Lung microvascular endothelial cell (primary cell): ENCODE measurements at regions not wholly inside any gene's neighbourhood (a gene's known extent, or its start where the extent isn't known, plus 50 kb on each side); places are given as distances from the start of the nearest gene placed in this dataset.

ENCODE experiments used
- DNase-seq, 2 donors: peaks; one replicate each; pipeline versions ENCODE4 v3.0.0 to v3.0.0-alpha.2; 2010; ENCODE audit warnings: low read depth in 2 of 2

GRCh38 chr14:62143245-62143644 lies 381.0 kb downstream of the SNAPC1 start:
- no peak for DNase-seq

GRCh38 chr14:62144863-62145262 lies 382.6 kb downstream of the SNAPC1 start:
- DNase-seq = no peak

GRCh38 chr14:62146030-62146429 lies 383.8 kb downstream of the SNAPC1 start:
- no peak for DNase-seq

DNA sequence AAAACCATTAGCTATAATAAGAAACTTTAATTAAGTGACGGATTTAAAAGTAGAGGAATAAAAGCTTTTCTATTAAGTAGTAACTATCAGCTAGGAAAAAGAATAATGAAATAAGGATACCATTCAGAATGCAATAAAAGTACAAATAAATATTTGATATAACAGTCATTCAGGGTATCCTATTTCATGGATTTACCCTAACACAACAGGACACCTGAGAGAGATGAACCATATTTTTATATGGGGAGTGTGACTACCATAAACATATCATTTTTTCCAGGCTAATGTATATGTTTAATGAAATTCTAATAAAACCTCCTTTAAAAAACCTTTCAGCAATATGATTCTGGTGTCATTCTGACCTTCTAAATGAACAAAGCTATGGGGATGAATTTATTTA lies 393.8 kb downstream of the SNAPC1 start:
- no peak for DNase-seq

DNA sequence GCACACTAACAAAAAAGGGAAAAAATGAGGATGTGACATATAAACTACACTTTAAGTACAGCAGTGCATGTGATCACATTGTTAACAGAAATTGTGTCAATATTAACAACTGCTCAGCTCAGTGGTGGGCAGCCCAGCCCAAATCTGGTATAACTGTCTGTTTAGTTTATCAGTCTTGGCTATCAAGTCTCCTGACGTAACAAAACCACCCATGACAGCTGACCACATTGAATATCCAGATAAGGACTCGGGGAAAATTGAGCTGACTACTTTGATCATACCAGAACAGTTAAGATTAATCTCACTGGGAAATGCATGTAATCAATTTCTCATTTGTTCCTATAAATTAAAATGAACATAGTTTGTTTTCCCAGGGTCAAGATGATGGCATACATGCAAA lies 396.6 kb downstream of the SNAPC1 start:
- DNase-seq = no peak

DNA sequence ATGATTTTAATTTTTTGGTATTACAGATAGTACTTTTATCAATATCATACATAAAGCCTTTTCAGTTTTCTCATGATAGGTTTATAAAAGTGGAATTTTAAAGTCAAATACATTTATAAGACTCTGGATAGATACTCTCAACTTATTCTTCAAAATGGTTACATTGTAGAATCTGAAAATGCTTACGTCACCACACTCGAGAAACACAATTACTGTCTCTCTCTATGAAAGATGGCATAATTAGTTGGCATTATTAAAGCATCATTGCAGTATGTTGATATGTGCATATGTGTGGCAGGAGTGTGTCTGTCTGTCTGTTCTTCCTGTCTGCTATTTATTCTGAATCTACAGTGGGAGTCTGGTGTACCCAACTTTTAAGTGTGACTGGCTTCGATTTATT lies 397.1 kb downstream of the SNAPC1 start:
- DNase-seq = no peak

- peak; percentile 59 to 63 for DNase-seq
Observed at GRCh38 chr14:62162998-62163589, 400.9 kb downstream of the SNAPC1 start.

GRCh38 chr14:62168564-62169155 lies 406.4 kb downstream of the SNAPC1 start:
- DNase-seq = no peak

DNA sequence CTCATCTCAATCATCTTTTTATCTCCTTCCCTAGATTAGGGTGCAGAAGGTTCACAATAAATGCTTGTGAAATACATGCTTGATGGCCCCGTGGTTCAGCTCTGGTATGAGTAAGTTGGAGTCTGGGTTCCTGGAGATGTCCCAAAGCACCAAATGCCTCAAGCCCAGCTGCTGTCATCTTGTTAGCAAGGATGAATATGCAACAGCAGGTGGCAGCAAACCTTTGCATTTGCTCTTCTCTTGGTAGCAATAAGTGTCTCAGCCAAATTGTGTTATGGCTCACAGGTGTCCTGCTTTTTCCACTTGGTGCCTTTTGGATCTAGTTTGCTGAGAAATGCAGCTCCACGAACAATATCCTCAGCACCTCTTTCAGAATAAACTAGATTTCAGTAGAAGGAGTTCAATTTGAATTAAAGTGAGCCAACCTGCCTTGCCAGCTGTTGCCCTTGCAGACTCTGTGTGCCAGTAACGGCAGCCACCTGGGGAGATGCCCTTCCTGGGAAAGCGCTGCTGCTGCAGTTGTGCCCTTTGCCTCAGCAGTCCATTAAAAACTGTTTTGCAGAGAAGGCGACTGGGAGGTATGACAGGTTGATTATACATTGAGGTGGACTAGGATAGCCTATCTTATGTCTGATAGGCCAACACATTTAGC lies 417.3 kb downstream of the SNAPC1 start:
- peak; percentile 73 to 79 for DNase-seq

GRCh38 chr14:62181591-62181990 lies 419.4 kb downstream of the SNAPC1 start:
- DNase-seq = no peak

DNA sequence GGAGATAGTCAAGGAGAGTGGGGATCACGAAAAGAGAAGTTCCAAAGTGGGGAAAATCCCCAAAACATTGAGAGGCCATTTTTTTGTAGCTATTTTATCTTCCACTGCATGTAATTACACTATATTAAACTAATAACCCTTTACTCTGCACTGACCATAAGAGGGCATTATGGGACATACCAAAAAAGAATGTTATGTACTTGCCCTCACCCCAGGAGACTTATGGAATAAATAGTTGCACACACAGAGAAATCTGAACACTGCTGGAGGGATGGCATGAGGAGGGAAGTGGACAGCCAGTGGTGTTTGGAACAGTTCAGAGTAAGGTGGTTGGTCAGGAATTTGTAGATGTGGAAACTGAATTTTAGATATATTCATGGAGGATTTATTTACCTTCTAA lies 422.9 kb downstream of the SNAPC1 start:
- no peak for DNase-seq

DNA sequence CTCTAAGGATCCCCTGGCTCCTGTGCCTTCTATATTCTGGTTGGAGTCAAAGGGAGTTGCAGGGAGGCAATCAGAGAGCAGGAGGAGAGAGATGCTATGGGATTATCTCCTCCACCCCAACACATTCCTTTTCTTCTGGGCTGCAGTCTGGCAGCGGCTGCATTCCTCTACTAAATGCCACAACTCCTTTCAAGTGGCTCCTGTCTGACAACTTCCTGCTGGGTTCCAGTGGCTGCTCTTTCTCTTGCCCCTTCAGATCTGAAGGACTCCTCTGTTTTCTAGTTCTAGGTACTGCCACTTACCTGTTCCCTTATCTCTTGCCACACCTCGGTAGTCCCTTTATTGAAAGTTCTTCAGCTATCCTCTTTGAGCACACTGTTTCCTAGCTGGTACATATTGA lies 425.0 kb downstream of the SNAPC1 start:
- DNase-seq = no peak

GRCh38 chr14:62189698-62190097 lies 427.5 kb downstream of the SNAPC1 start:
- no peak for DNase-seq

GRCh38 chr14:62206456-62206855 lies 444.2 kb downstream of the SNAPC1 start:
- DNase-seq = peak in 1 of 2 donors; percentile 36

DNA sequence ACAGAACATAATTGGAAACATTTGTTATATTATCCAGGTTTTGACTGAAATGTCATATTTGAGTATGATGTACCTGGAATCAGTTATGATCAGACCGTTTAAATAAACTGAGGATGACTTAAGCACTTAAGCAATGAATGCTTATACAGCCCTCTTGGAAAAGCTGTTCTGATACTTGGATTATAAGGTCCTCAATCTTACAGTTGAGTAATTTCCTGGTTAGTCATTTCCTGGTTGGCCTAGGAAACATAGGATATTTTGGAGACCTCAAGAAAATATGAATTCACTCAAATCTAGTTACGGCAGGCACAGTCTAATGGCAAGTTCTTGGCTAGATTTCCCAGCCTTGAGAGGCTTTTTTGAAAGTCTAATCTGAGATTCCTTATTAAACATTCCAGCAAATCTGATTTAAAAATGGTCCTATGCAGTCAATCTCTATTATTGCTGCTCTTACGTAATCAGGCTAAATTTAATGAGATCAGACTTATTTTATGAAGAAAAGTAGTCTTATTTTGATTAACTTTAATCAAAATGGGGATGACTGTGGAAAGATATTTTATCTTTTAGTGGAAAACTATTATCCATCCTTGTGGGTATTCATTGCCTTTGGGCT lies 447.2 kb downstream of the SNAPC1 start:
- peak in 1 of 2 donors; percentile 92 for DNase-seq

DNA sequence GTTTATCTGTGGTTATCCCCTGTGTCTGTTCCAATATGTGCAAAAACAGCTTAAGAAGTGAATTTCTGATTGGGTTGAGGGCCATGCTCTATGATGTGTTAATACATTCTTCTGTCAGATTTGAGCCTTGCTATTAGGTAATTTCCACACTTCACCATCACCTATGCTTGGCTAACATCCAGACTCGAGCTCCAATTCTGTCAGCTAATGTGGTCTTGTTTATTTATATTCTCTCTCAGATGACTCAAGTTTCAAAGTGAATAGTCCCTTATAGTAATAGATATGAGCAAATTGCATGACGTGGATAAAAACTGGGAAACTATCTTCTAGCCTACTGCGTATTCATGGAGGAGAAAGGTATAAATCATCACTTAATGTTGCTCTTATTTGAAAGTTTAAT lies 451.3 kb downstream of the SNAPC1 start:
- peak in 1 of 2 donors; percentile 63 for DNase-seq

DNA sequence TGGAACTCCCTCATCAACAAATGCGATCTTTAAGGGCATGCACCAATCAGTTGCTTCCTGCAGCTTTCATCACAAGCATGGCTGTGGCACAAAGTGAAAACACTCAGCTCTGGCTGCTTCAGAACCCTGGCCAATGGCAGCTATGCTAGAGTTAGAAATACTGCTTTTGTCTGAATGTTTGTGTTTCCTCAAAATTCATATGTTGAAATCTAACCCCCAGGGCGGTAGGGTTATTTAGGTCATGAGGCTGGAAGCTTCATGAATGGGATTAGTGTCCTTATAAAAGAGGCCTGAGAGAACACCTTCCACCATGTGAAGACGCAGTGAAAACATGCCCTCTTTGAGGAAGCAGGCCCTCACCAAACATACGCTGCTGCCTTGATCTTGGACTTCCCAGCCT lies 453.9 kb downstream of the SNAPC1 start:
- no peak for DNase-seq

- no peak for DNase-seq
Observed at GRCh38 chr14:62234849-62235248, 472.6 kb downstream of the SNAPC1 start.

DNA sequence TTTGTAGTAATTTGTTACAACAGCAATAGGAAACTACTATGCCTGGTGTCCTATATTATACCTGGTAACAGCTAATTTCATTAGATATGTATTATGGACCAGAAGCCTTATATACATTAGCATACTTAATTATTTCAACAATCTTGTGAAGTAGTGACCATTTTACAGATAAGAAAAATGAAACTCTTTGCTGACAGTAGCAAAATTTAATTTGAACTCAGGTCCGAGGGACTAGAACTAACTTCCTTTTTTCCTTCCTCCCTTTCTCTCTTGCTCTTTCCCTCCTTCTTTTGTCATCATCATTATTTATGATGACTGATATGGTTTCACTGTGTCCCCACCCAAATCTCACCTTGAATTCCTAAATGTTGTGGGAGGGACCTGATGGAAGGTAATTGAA lies 482.0 kb downstream of the SNAPC1 start:
- DNase-seq = no peak

DNA sequence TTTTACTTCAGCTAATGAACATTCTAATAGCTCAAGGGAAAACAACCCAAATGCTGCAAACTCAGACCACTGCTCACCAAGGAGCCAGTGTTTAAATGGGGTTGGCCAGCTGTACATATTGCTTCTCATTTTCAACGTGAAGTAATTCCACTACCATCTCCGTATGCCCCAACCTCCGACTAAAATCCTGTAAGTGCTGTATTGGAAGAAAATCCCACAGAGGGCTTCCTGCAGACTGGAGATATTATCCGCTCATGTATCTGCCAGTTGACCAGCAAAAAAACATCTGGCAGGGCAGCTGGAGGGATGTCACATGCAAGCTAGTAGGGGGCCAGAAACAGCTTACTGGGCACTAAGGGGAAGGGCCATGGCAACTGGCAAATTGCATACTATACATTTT lies 485.0 kb downstream of the SNAPC1 start:
- no peak for DNase-seq

GRCh38 chr14:62251237-62251636 lies 489.0 kb downstream of the SNAPC1 start:
- no peak for DNase-seq

- no peak for DNase-seq
Observed at GRCh38 chr14:62253171-62253570, 491.0 kb downstream of the SNAPC1 start.

DNA sequence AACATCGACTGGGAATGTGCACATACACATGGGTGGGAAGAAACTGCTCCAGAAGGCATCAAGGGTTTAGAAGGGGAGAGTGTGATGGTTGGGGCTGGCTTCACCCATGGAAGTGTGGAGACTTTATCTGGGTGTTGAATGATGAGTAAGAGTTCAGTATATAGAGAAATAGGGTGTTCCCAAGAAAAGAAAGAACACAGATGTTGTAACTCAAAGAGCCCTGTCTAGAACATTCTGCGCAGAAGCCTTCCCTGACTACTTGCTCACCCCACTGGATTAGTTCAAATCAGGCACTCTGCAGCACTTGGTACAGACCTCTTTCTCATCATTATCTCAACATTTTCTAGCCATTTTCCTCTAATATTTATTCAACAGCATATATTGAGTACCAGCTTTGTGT lies 491.7 kb downstream of the SNAPC1 start:
- DNase-seq = no peak
